ENCODE measurements at regions not wholly inside any gene's neighbourhood (a gene's known extent, or its start where the extent isn't known, plus 50 kb on each side); places are given as distances from the start of the nearest gene placed in this dataset.

- TF ChIP-seq CTCF (IDR thresholded peaks at IDR 0.05) (no peak), POLR2A (IDR thresholded peaks at IDR 0.05) (no peak)
Measured at GRCh38 chr5:166356096-166356495, 1935.3 kb upstream of the WWC1 start.
